ENCODE measurements at regions not wholly inside any gene's neighbourhood (a gene's known extent, or its start where the extent isn't known, plus 50 kb on each side); places are given as distances from the start of the nearest gene placed in this dataset.

DNA sequence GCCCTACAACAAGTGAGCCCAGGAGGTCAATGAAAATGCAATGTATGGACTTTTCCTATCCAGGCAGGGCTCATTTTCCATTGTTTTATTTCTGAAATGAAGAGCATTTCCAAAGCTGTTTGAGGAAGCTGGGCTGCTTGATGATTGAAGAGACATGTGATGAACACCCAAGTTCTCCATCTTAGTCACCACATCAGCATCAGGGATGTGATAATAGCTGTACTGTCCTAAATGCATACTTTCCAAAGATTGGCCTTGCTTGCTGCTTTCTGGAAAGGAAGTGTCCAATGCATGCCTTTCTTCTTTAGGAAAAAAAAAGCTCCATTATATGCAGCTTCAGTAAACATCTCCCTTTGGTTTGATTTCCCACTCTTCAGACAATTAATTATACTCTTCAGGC is 425.9 kb upstream of the RUNX1 start:
- TF ChIP-seq CTCF (IDR thresholded peaks at IDR 0.05) (no peak), POLR2A (IDR thresholded peaks at IDR 0.05) (no peak)

Data from adrenal gland (tissue), 5 donors.